ENCODE measurements at regions not wholly inside any gene's neighbourhood (a gene's known extent, or its start where the extent isn't known, plus 50 kb on each side); places are given as distances from the start of the nearest gene placed in this dataset.
A peak's percentile ranks its signal among the peaks of the same experiment; 100 is the strongest.

GRCh38 chrX:13937370-13938050 lies 92.2 kb downstream of the GEMIN8 start:
- TF ChIP-seq EZH2 (IDR thresholded peaks at IDR 0.05; ENCODE audit: insufficient read depth, poor library complexity, severe bottlenecking) (no peak), EZH2phosphoT487 (IDR thresholded peaks at IDR 0.05; ENCODE audit: insufficient read depth, low read depth) (no peak)
- peaks cover 6% of the 10 kb centered on the region for H3K27me3 ChIP-seq (replicated peaks; ENCODE audit: insufficient read depth)
- DNase-seq = peak; percentile 12
- no peak overlapping the region for H3K27ac ChIP-seq
- peak overlapping the region; percentile 49 for H3K4me3 ChIP-seq
- H3K4me2 ChIP-seq (ENCODE audit: unreplicated experiment) = peak overlapping the region; percentile 35
- no peaks in the 10 kb centered on the region for H4K20me1 ChIP-seq (ENCODE audit: insufficient read depth)
- 14 to 17% methylated on average over 27 of the region's 27 CpGs for WGBS, 2 experiments (ENCODE audit: low coverage in 1 of 2, low lambda C conversion rate in 2 of 2, missing lambda C conversion rate in 2 of 2)
- H3K9ac ChIP-seq = no peak overlapping the region
- in situ Hi-C loops (cut with MboI) = no loop called here
- H3K79me2 ChIP-seq (ENCODE audit: insufficient read depth) = no peaks in the 10 kb centered on the region
- no peaks in the 10 kb centered on the region for H3K9me3 ChIP-seq (ENCODE audit: low read depth)
- no peaks in the 10 kb centered on the region for H3K9me2 ChIP-seq (ENCODE audit: insufficient read depth)
- H2AFZ ChIP-seq = no peak overlapping the region
- H3K4me1 ChIP-seq (ENCODE audit: insufficient read depth) = no peaks in the 10 kb centered on the region
- no peaks in the 10 kb centered on the region for H3K36me3 ChIP-seq (ENCODE audit: low read depth)
- H3F3A ChIP-seq (ENCODE audit: insufficient read depth) = no peaks in the 10 kb centered on the region

GRCh38 chrX:13936521-13937225 lies 93.0 kb downstream of the GEMIN8 start:
- Histone ChIP-seq H3K27ac (no peak overlapping the region), H3K9ac (no peak overlapping the region), H3K36me3 (ENCODE audit: low read depth) (no peaks in the 10 kb centered on the region), H2AFZ (no peak overlapping the region), H3K27me3 (replicated peaks; ENCODE audit: insufficient read depth) (peaks cover 6% of the 10 kb centered on the region), H3K9me3 (ENCODE audit: low read depth) (no peaks in the 10 kb centered on the region), H4K20me1 (ENCODE audit: insufficient read depth) (no peaks in the 10 kb centered on the region), H3F3A (ENCODE audit: insufficient read depth) (no peaks in the 10 kb centered on the region), H3K9me2 (ENCODE audit: insufficient read depth) (no peaks in the 10 kb centered on the region), H3K4me1 (ENCODE audit: insufficient read depth) (no peaks in the 10 kb centered on the region), H3K4me2 (ENCODE audit: unreplicated experiment) (no peak overlapping the region), H3K4me3 (no peak overlapping the region), H3K79me2 (ENCODE audit: insufficient read depth) (no peaks in the 10 kb centered on the region)
- no peak for TF ChIP-seq EZH2phosphoT487 (IDR thresholded peaks at IDR 0.05; ENCODE audit: insufficient read depth, low read depth)
- no peak for TF ChIP-seq EZH2 (IDR thresholded peaks at IDR 0.05; ENCODE audit: insufficient read depth, poor library complexity, severe bottlenecking)
- in situ Hi-C loops (cut with MboI) = no loop called here
- 96 to 97% methylated on average over 9 of the region's 9 CpGs for WGBS, 2 experiments (ENCODE audit: low coverage in 1 of 2, low lambda C conversion rate in 2 of 2, missing lambda C conversion rate in 2 of 2)
- no peak for DNase-seq

- no peak overlapping the region for H2AFZ ChIP-seq
- WGBS, 2 experiments (ENCODE audit: low coverage in 1 of 2, low lambda C conversion rate in 2 of 2, missing lambda C conversion rate in 2 of 2) = 85 to 92% methylated on average over 2 of the region's 2 CpGs
- H3K27me3 ChIP-seq (replicated peaks; ENCODE audit: insufficient read depth) = peaks cover 6% of the 10 kb centered on the region
- H3K27ac ChIP-seq = no peak overlapping the region
- no peaks in the 10 kb centered on the region for H3K9me3 ChIP-seq (ENCODE audit: low read depth)
- no peak overlapping the region for H3K9ac ChIP-seq
- no peak for DNase-seq
- H4K20me1 ChIP-seq (ENCODE audit: insufficient read depth) = no peaks in the 10 kb centered on the region
- no peaks in the 10 kb centered on the region for H3K36me3 ChIP-seq (ENCODE audit: low read depth)
- no peaks in the 10 kb centered on the region for H3K9me2 ChIP-seq (ENCODE audit: insufficient read depth)
- H3F3A ChIP-seq (ENCODE audit: insufficient read depth) = no peaks in the 10 kb centered on the region
- no peaks in the 10 kb centered on the region for H3K4me1 ChIP-seq (ENCODE audit: insufficient read depth)
- in situ Hi-C loops (cut with MboI) = no loop called here
- no peak overlapping the region for H3K4me3 ChIP-seq
- H3K4me2 ChIP-seq (ENCODE audit: unreplicated experiment) = no peak overlapping the region
- H3K79me2 ChIP-seq (ENCODE audit: insufficient read depth) = no peaks in the 10 kb centered on the region
- TF ChIP-seq EZH2 (IDR thresholded peaks at IDR 0.05; ENCODE audit: insufficient read depth, poor library complexity, severe bottlenecking) (no peak), EZH2phosphoT487 (IDR thresholded peaks at IDR 0.05; ENCODE audit: insufficient read depth, low read depth) (no peak)
Measured at GRCh38 chrX:13934731-13935130, 95.0 kb downstream of the GEMIN8 start.

- Histone ChIP-seq H3K4me2 (ENCODE audit: unreplicated experiment) (no peak overlapping the region), H3K27ac (no peak overlapping the region), H3K4me1 (ENCODE audit: insufficient read depth) (no peaks in the 10 kb centered on the region), H3K9me2 (ENCODE audit: insufficient read depth) (no peaks in the 10 kb centered on the region), H4K20me1 (ENCODE audit: insufficient read depth) (no peaks in the 10 kb centered on the region), H2AFZ (no peak overlapping the region), H3K9ac (no peak overlapping the region), H3K27me3 (replicated peaks; ENCODE audit: insufficient read depth) (no peaks in the 10 kb centered on the region; the same call in 1 of the 2 replicates), H3K4me3 (no peak overlapping the region), H3K79me2 (ENCODE audit: insufficient read depth) (no peaks in the 10 kb centered on the region), H3K9me3 (ENCODE audit: low read depth) (no peaks in the 10 kb centered on the region), H3K36me3 (ENCODE audit: low read depth) (no peaks in the 10 kb centered on the region), H3F3A (ENCODE audit: insufficient read depth) (no peaks in the 10 kb centered on the region)
- in situ Hi-C loops (cut with MboI) = no loop called here
- WGBS, 2 experiments (ENCODE audit: low coverage in 1 of 2, low lambda C conversion rate in 2 of 2, missing lambda C conversion rate in 2 of 2) = 84 to 90% methylated on average over 7 of the region's 7 CpGs
- TF ChIP-seq EZH2phosphoT487 (IDR thresholded peaks at IDR 0.05; ENCODE audit: insufficient read depth, low read depth) (no peak), EZH2 (IDR thresholded peaks at IDR 0.05; ENCODE audit: insufficient read depth, poor library complexity, severe bottlenecking) (no peak)
- no peak for DNase-seq
Measured at GRCh38 chrX:13933851-13934250, 95.8 kb downstream of the GEMIN8 start.

Data from GM23248 (cell line).